Activated CD8-positive, alpha-beta memory T cell treated with anti-CD3 and anti-CD28 coated beads, Interleukin-2, amount 10 ng/mL, durations not matched to agents 7 days and 5 days (primary cell): ENCODE measurements at regions not wholly inside any gene's neighbourhood (a gene's known extent, or its start where the extent isn't known, plus 50 kb on each side); places are given as distances from the start of the nearest gene placed in this dataset.

Source experiments
- ATAC-seq: fragments of 150-1000 bp; cut with Tn5 transposase; one replicate; pipeline ENCODE4 v1.10.0; 2021; ENCODE audit warnings: moderate library complexity
- CTCF ChIA-PET: fragments of 350-600 bp; sonication (Branson Sonifier 250); formaldehyde crosslinking; loops from one replicate; lab custom pipeline; 2021; ENCODE audit warnings: antibody characterized with exemption; lab: Charles Lee
- DNase-seq: peaks from one replicate; pipeline ENCODE4 v3.0.0-alpha.2; 2020
- H3K27ac Mint-ChIP-seq: one replicate; pipeline ENCODE4 v1.8.0; 2021; ENCODE audit warnings: mild to moderate bottlenecking, mixed read lengths
- H3K27me3 Mint-ChIP-seq: one replicate; pipeline ENCODE4 v1.8.0; 2021; ENCODE audit warnings: mixed read lengths
- H3K36me3 Mint-ChIP-seq: one replicate; pipeline ENCODE4 v1.8.0; 2021; ENCODE audit warnings: mild to moderate bottlenecking, mixed read lengths
- H3K4me1 Mint-ChIP-seq: one replicate; pipeline ENCODE4 v1.8.0; 2021; ENCODE audit warnings: mixed read lengths
- H3K4me3 Mint-ChIP-seq: one replicate; pipeline ENCODE4 v1.8.0; 2021; ENCODE audit warnings: mild to moderate bottlenecking, moderate library complexity, mixed read lengths
- H3K9me3 Mint-ChIP-seq: one replicate; pipeline ENCODE4 v1.8.0; 2022; ENCODE audit warnings: low read depth, mixed read lengths

- no peak overlapping the region for H3K27ac Mint-ChIP-seq
- peaks cover 3% of the 10 kb centered on the region for H3K36me3 Mint-ChIP-seq
- H3K9me3 Mint-ChIP-seq = peaks cover 2% of the 10 kb centered on the region
- CTCF ChIA-PET = no interaction called here
- no peak overlapping the region for H3K4me3 Mint-ChIP-seq
- ATAC-seq (no peak), DNase-seq (no peak)
- H3K4me1 Mint-ChIP-seq = no peaks in the 10 kb centered on the region
- no peaks in the 10 kb centered on the region for H3K27me3 Mint-ChIP-seq
Observed at GRCh38 chr2:8086357-8086756, 595.5 kb upstream of the ID2 start.

GRCh38 chr2:8086796-8087479, 594.9 kb upstream of the ID2 start:
- H3K27ac Mint-ChIP-seq = no peak overlapping the region
- no peak for ATAC-seq

GRCh38 chr2:8087480-8087840, 594.4 kb upstream of the ID2 start:
- DNase-seq (no peak), ATAC-seq (no peak)
- Mint-ChIP-seq H3K4me3 (no peak overlapping the region), H3K4me1 (no peaks in the 10 kb centered on the region), H3K27me3 (no peaks in the 10 kb centered on the region), H3K36me3 (peaks cover under 1% of the 10 kb centered on the region), H3K27ac (no peak overlapping the region), H3K9me3 (peaks cover 2% of the 10 kb centered on the region)
- CTCF ChIA-PET = no interaction called here

More at GRCh38 chr2:8086796-8087479, 594.9 kb upstream of the ID2 start:
- DNase-seq = no peak
- no peaks in the 10 kb centered on the region for H3K27me3 Mint-ChIP-seq
- no peak overlapping the region for H3K4me3 Mint-ChIP-seq
- H3K36me3 Mint-ChIP-seq = peaks cover 3% of the 10 kb centered on the region
- H3K4me1 Mint-ChIP-seq = no peaks in the 10 kb centered on the region
- peaks cover 2% of the 10 kb centered on the region for H3K9me3 Mint-ChIP-seq
- CTCF ChIA-PET = no interaction called here

- no peaks in the 10 kb centered on the region for H3K36me3 Mint-ChIP-seq
- H3K27me3 Mint-ChIP-seq = no peaks in the 10 kb centered on the region
- no peak for DNase-seq
- no peaks in the 10 kb centered on the region for H3K9me3 Mint-ChIP-seq
- no peak for ATAC-seq
- no peak overlapping the region for H3K4me3 Mint-ChIP-seq
- H3K4me1 Mint-ChIP-seq = no peaks in the 10 kb centered on the region
- no peak overlapping the region for H3K27ac Mint-ChIP-seq
- CTCF ChIA-PET = no interaction called here
Observed at GRCh38 chr2:8088810-8089209, 593.0 kb upstream of the ID2 start.

- no peak overlapping the region for H3K27ac Mint-ChIP-seq
- no peaks in the 10 kb centered on the region for H3K36me3 Mint-ChIP-seq
- H3K4me3 Mint-ChIP-seq = no peak overlapping the region
- H3K4me1 Mint-ChIP-seq = no peaks in the 10 kb centered on the region
- DNase-seq (no peak), ATAC-seq (no peak)
- CTCF ChIA-PET = no interaction called here
- H3K9me3 Mint-ChIP-seq = no peaks in the 10 kb centered on the region
- H3K27me3 Mint-ChIP-seq = no peaks in the 10 kb centered on the region
Observed at GRCh38 chr2:8089596-8089995, 592.3 kb upstream of the ID2 start.

GRCh38 chr2:8090748-8091700, 590.8 kb upstream of the ID2 start:
- CTCF ChIA-PET = interaction anchor here (1.2 kb wide), 1 partner anchor 22 kb away, joined by 3 read pairs; no protein-coding TSS in a partner anchor
- H3K27ac Mint-ChIP-seq = no peak overlapping the region
- no peak overlapping the region for H3K4me3 Mint-ChIP-seq
- no peaks in the 10 kb centered on the region for H3K9me3 Mint-ChIP-seq
- no peaks in the 10 kb centered on the region for H3K27me3 Mint-ChIP-seq
- H3K36me3 Mint-ChIP-seq = no peaks in the 10 kb centered on the region
- ATAC-seq (peak; percentile 67), DNase-seq (peak; percentile 60)
- H3K4me1 Mint-ChIP-seq = no peaks in the 10 kb centered on the region

GRCh38 chr2:8094526-8094925, 587.3 kb upstream of the ID2 start:
- no peak overlapping the region for H3K27ac Mint-ChIP-seq
- peaks cover 6% of the 10 kb centered on the region for H3K4me1 Mint-ChIP-seq
- peaks cover 3% of the 10 kb centered on the region for H3K9me3 Mint-ChIP-seq
- ATAC-seq (no peak), DNase-seq (no peak)
- no peak overlapping the region for H3K4me3 Mint-ChIP-seq
- H3K36me3 Mint-ChIP-seq = peaks cover 4% of the 10 kb centered on the region
- CTCF ChIA-PET = no interaction called here
- no peaks in the 10 kb centered on the region for H3K27me3 Mint-ChIP-seq

- CTCF ChIA-PET = interaction anchor here (1.3 kb wide), 1 partner anchor 10 kb away, joined by 3 read pairs; no protein-coding TSS in a partner anchor
- H3K27me3 Mint-ChIP-seq = no peaks in the 10 kb centered on the region
- H3K4me3 Mint-ChIP-seq = no peak overlapping the region
- peaks cover 3% of the 10 kb centered on the region for H3K9me3 Mint-ChIP-seq
- no peak for ATAC-seq
- H3K36me3 Mint-ChIP-seq = peaks cover 4% of the 10 kb centered on the region
- H3K4me1 Mint-ChIP-seq = peaks cover 6% of the 10 kb centered on the region
- DNase-seq = no peak
- no peak overlapping the region for H3K27ac Mint-ChIP-seq
Observed at GRCh38 chr2:8095978-8096377, 585.9 kb upstream of the ID2 start.

- Mint-ChIP-seq H3K4me3 (no peak overlapping the region), H3K36me3 (peaks cover 4% of the 10 kb centered on the region), H3K9me3 (peaks cover 3% of the 10 kb centered on the region), H3K27me3 (no peaks in the 10 kb centered on the region), H3K27ac (no peak overlapping the region), H3K4me1 (peaks cover 6% of the 10 kb centered on the region)
- ATAC-seq (no peak), DNase-seq (no peak)
- CTCF ChIA-PET = interaction anchor here (1.3 kb wide), 1 partner anchor 11 kb away, joined by 3 read pairs; no protein-coding TSS in a partner anchor
Observed at GRCh38 chr2:8096484-8096883, 585.4 kb upstream of the ID2 start.

GRCh38 chr2:8098476-8099266, 583.2 kb upstream of the ID2 start:
- CTCF ChIA-PET = interaction anchor here (1.3 kb wide), 2 partner anchors 9 to 23 kb away, joined by 3 read pairs; no protein-coding TSS in a partner anchor
- DNase-seq (no peak), ATAC-seq (no peak)
- no peak overlapping the region for H3K27ac Mint-ChIP-seq
- H3K4me1 Mint-ChIP-seq = peaks cover 6% of the 10 kb centered on the region
- peaks cover 3% of the 10 kb centered on the region for H3K9me3 Mint-ChIP-seq
- H3K36me3 Mint-ChIP-seq = peaks cover 4% of the 10 kb centered on the region
- H3K27me3 Mint-ChIP-seq = no peaks in the 10 kb centered on the region
- H3K4me3 Mint-ChIP-seq = no peak overlapping the region

- H3K4me3 Mint-ChIP-seq = no peak overlapping the region
- no peak for DNase-seq
- peaks cover 3% of the 10 kb centered on the region for H3K9me3 Mint-ChIP-seq
- H3K4me1 Mint-ChIP-seq = peaks cover 6% of the 10 kb centered on the region
- no peak for ATAC-seq
- H3K36me3 Mint-ChIP-seq = peaks cover 4% of the 10 kb centered on the region
- H3K27me3 Mint-ChIP-seq = no peaks in the 10 kb centered on the region
- CTCF ChIA-PET = interaction anchor here (1.3 kb wide), 1 partner anchor 22 kb away, joined by 3 read pairs; no protein-coding TSS in a partner anchor
- H3K27ac Mint-ChIP-seq = no peak overlapping the region
Observed at GRCh38 chr2:8099267-8099582, 582.6 kb upstream of the ID2 start.

GRCh38 chr2:8101614-8102277, 580.1 kb upstream of the ID2 start:
- CTCF ChIA-PET = no interaction called here
- ATAC-seq = no peak
- H3K4me3 Mint-ChIP-seq = no peak overlapping the region
- H3K36me3 Mint-ChIP-seq = peaks cover 4% of the 10 kb centered on the region
- H3K4me1 Mint-ChIP-seq = peaks cover 6% of the 10 kb centered on the region
- H3K9me3 Mint-ChIP-seq = peaks cover 3% of the 10 kb centered on the region
- peaks cover 5% of the 10 kb centered on the region for H3K27me3 Mint-ChIP-seq
- DNase-seq = no peak
- no peak overlapping the region for H3K27ac Mint-ChIP-seq

GRCh38 chr2:8102470-8102869, 579.4 kb upstream of the ID2 start:
- CTCF ChIA-PET = no interaction called here
- no peak for ATAC-seq
- H3K36me3 Mint-ChIP-seq = peaks cover 3% of the 10 kb centered on the region
- peaks cover 7% of the 10 kb centered on the region for H3K4me1 Mint-ChIP-seq
- H3K4me3 Mint-ChIP-seq = no peak overlapping the region
- H3K27ac Mint-ChIP-seq = no peak overlapping the region
- H3K27me3 Mint-ChIP-seq = peaks cover 5% of the 10 kb centered on the region
- DNase-seq = no peak
- H3K9me3 Mint-ChIP-seq = no peaks in the 10 kb centered on the region
